H9 (cell line): ENCODE measurements at regions not wholly inside any gene's neighbourhood (a gene's known extent, or its start where the extent isn't known, plus 50 kb on each side); places are given as distances from the start of the nearest gene placed in this dataset.

Experiments used
- DNase-seq: peaks from one replicate; pipeline ENCODE4 v3.0.0-alpha.2; 2017
- H2AFZ ChIP-seq: one replicate; pipeline ENCODE4 v1.6.1; 2013; ENCODE audit warnings: mild to moderate bottlenecking, low read length, control low read depth, moderate library complexity
- H2AK5ac ChIP-seq: 2 replicates; pipeline ENCODE4 v1.6.1; 2013; ENCODE audit warnings: low read length, control low read depth, mixed read lengths; ENCODE audit not compliant: insufficient read length
- H2BK120ac ChIP-seq: one replicate; pipeline ENCODE4 v1.6.1; 2013; ENCODE audit warnings: low read depth, mild to moderate bottlenecking, low read length, control low read depth, inconsistent platforms; ENCODE audit not compliant: poor library complexity, severe bottlenecking
- H2BK12ac ChIP-seq: 2 replicates; pipeline ENCODE4 v1.6.1; 2013; ENCODE audit warnings: low read length, control low read depth, mixed read lengths, low read depth; ENCODE audit not compliant: insufficient read length
- H2BK15ac ChIP-seq: 2 replicates; pipeline ENCODE4 v1.6.1; 2013; ENCODE audit warnings: low read depth, low read length, control low read depth
- H2BK20ac ChIP-seq: one replicate; pipeline ENCODE4 v1.6.1; 2013; ENCODE audit warnings: low read depth, mild to moderate bottlenecking, low read length, control low read depth, inconsistent platforms; ENCODE audit not compliant: poor library complexity, severe bottlenecking
- H2BK5ac ChIP-seq: 2 replicates; pipeline ENCODE4 v1.6.1; 2013; ENCODE audit warnings: low read length, control low read depth, mixed read lengths; ENCODE audit not compliant: insufficient read length
- H3K14ac ChIP-seq: 2 replicates; pipeline ENCODE4 v1.6.1; 2013; ENCODE audit warnings: low read length, control low read depth; ENCODE audit not compliant: insufficient read depth
- H3K18ac ChIP-seq: 2 replicates; pipeline ENCODE4 v1.6.1; 2013; ENCODE audit warnings: low read depth, mild to moderate bottlenecking, mixed read lengths, low read length, control low read depth; ENCODE audit not compliant: insufficient read length
- H3K23ac ChIP-seq: 2 replicates; pipeline ENCODE4 v1.6.1; 2013; ENCODE audit warnings: low read length, control low read depth, mixed read lengths, low read depth; ENCODE audit not compliant: insufficient read length
- H3K23me2 ChIP-seq: 2 replicates; pipeline ENCODE4 v1.6.1; 2013; ENCODE audit warnings: low read depth, mild to moderate bottlenecking, mixed read lengths, low read length, control low read depth; ENCODE audit not compliant: insufficient read length, poor library complexity, severe bottlenecking
- H3K27ac ChIP-seq: 2 replicates; pipeline ENCODE4 v1.5.1; 2013; ENCODE audit warnings: low read length, control low read depth, mixed read lengths, low read depth; ENCODE audit not compliant: insufficient read length
- H3K27me3 ChIP-seq: 2 replicates; pipeline ENCODE4 v1.6.1; 2013; ENCODE audit warnings: low read length, control low read depth, inconsistent platforms; ENCODE audit not compliant: insufficient read depth
- H3K4ac ChIP-seq: 2 replicates; pipeline ENCODE4 v1.6.1; 2013; ENCODE audit warnings: low read depth, mild to moderate bottlenecking, control low read depth, inconsistent platforms, low read length, moderate library complexity
- H3K4me1 ChIP-seq: 2 replicates; pipeline ENCODE4 v1.6.1; 2013; ENCODE audit warnings: low read length, control low read depth, inconsistent platforms; ENCODE audit not compliant: insufficient read depth
- H3K4me2 ChIP-seq: 2 replicates; pipeline ENCODE4 v1.6.1; 2013; ENCODE audit warnings: low read length, control low read depth, mixed read lengths; ENCODE audit not compliant: insufficient read length, insufficient read depth
- H3K56ac ChIP-seq: 2 replicates; pipeline ENCODE4 v1.6.1; 2013; ENCODE audit warnings: low read depth, mild to moderate bottlenecking, mixed read lengths, low read length, control low read depth; ENCODE audit not compliant: insufficient read length
- H3K79me1 ChIP-seq: 2 replicates; pipeline ENCODE4 v1.6.1; 2013; ENCODE audit warnings: low read depth, mild to moderate bottlenecking, moderate library complexity, low read length, control low read depth, inconsistent platforms; ENCODE audit not compliant: insufficient read depth, poor library complexity, severe bottlenecking
- H3K79me2 ChIP-seq: 2 replicates; pipeline ENCODE4 v1.6.1; 2013; ENCODE audit warnings: low read length, control low read depth, inconsistent platforms; ENCODE audit not compliant: insufficient read depth
- H3K9ac ChIP-seq: 2 replicates; pipeline ENCODE4 v1.6.1; 2013; ENCODE audit warnings: low read length, control low read depth, mixed read lengths; ENCODE audit not compliant: insufficient read length; ENCODE audit errors: extremely low read depth
- H3K9me3 ChIP-seq: one replicate; pipeline ENCODE4 v1.6.1; 2013; ENCODE audit warnings: low read depth, low read length, inconsistent platforms; ENCODE audit not compliant: control insufficient read depth
- H3T11ph ChIP-seq: one replicate; pipeline ENCODE4 v1.6.1; 2013; ENCODE audit warnings: mild to moderate bottlenecking, low read length, control low read depth, inconsistent platforms
- H4K20me1 ChIP-seq: one replicate; pipeline ENCODE4 v1.6.1; 2013; ENCODE audit not compliant: control insufficient read depth, insufficient read length, insufficient read depth
- H4K5ac ChIP-seq: 2 replicates; pipeline ENCODE4 v1.6.1; 2013; ENCODE audit warnings: low read depth, mild to moderate bottlenecking, mixed read lengths, low read length, control low read depth; ENCODE audit not compliant: insufficient read length
- H4K8ac ChIP-seq: replicated peaks from 2 replicates; pipeline ENCODE4 v1.6.1; 2013; ENCODE audit warnings: low read length, control low read depth, mixed read lengths, low read depth; ENCODE audit not compliant: insufficient read length
- H4K91ac ChIP-seq: 2 replicates; pipeline ENCODE4 v1.6.1; 2013; ENCODE audit warnings: low read depth, mild to moderate bottlenecking, moderate library complexity, mixed read lengths, low read length, control low read depth; ENCODE audit not compliant: insufficient read length
- H3K27ac Mint-ChIP-seq, 3 experiments: 2 replicates in 2 of 3; 3 replicates in 1 of 3; pipeline ENCODE4 v1.8.0; 2020 to 2021; ENCODE audit warnings: mixed read lengths in 3 of 3, mild to moderate bottlenecking in 1 of 3, moderate library complexity in 1 of 3
- H3K27me3 Mint-ChIP-seq: 2 replicates; pipeline ENCODE4 v1.8.0; 2021; ENCODE audit warnings: low read depth, mild to moderate bottlenecking, moderate library complexity, mixed read lengths
- H3K36me3 Mint-ChIP-seq, 3 experiments: 2 replicates in 2 of 3; 3 replicates in 1 of 3; pipeline ENCODE4 v1.8.0; 2020 to 2021; ENCODE audit warnings: low read depth in 3 of 3, mixed read lengths in 3 of 3; ENCODE audit not compliant: insufficient read depth in 1 of 3
- H3K4me1 Mint-ChIP-seq, 2 experiments: 2 replicates each; pipeline ENCODE4 v1.8.0; 2020; ENCODE audit warnings: mixed read lengths in 2 of 2
- H3K4me3 Mint-ChIP-seq, 2 experiments: 2 replicates in 1 of 2; 3 replicates in 1 of 2; pipeline ENCODE4 v1.8.0; 2020 to 2021; ENCODE audit warnings: mild to moderate bottlenecking in 2 of 2, mixed read lengths in 2 of 2, moderate library complexity in 1 of 2
- H3K9me3 Mint-ChIP-seq, 2 experiments: 2 replicates in 1 of 2; 3 replicates in 1 of 2; pipeline ENCODE4 v1.8.0; 2020; ENCODE audit warnings: mild to moderate bottlenecking in 2 of 2, mixed read lengths in 2 of 2, moderate library complexity in 1 of 2
- WGBS: extraction: QIAGEN DNeasy Blood & Tissue Kit; methylation state at CpG from one replicate; pipeline ENCODE4 v1.1.7; 2013; ENCODE audit warnings: missing lambda C conversion rate, low lambda C conversion rate, mixed read lengths; ENCODE audit not compliant: insufficient read length; ENCODE audit errors: extremely low coverage; 5-methylcytosine and 5-hydroxymethylcytosine counted together
- TF ChIP-seq, protein P1 (sequence below): fragments of 200-600 bp; sonication (generic); conservative IDR thresholded peaks from 3 replicates; pipeline ENCODE4 v1.8.0; 2021; ENCODE audit warnings: antibody characterized with exemption, mild to moderate bottlenecking

DNA sequence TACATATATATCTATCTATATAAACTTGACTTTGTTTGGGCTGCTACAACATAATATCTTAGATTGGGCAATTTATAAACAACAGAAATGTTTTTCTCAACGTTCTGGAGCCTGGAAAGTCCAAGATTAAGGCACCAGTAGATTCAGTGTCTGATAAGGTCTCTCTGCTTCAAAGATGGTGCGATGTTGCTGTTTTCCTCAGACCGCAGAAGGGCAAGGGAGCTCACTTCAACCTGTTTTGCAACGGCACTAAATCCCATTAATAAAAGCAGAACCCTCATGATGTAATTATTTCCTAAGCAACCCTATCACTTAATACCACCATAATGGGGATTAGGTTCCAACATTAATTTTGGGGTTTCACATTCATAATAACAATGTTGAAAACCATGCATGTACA is 1134.8 kb downstream of the NSUN3 start:
- TF ChIP-seq, protein P1, sequence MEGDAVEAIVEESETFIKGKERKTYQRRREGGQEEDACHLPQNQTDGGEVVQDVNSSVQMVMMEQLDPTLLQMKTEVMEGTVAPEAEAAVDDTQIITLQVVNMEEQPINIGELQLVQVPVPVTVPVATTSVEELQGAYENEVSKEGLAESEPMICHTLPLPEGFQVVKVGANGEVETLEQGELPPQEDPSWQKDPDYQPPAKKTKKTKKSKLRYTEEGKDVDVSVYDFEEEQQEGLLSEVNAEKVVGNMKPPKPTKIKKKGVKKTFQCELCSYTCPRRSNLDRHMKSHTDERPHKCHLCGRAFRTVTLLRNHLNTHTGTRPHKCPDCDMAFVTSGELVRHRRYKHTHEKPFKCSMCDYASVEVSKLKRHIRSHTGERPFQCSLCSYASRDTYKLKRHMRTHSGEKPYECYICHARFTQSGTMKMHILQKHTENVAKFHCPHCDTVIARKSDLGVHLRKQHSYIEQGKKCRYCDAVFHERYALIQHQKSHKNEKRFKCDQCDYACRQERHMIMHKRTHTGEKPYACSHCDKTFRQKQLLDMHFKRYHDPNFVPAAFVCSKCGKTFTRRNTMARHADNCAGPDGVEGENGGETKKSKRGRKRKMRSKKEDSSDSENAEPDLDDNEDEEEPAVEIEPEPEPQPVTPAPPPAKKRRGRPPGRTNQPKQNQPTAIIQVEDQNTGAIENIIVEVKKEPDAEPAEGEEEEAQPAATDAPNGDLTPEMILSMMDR: no peak
- Mint-ChIP-seq H3K9me3 (peaks cover 3 to 9% of the 10 kb centered on the region in 2 experiments; a peak in 4 of 5 replicates), H3K27me3 (no peaks in the 10 kb centered on the region), H3K4me3 (no peak overlapping the region), H3K4me1 (no peaks in the 10 kb centered on the region), H3K36me3 (peaks cover 0 to 4% (median 0%) of the 10 kb centered on the region in 3 experiments; a peak in 2 of 7 replicates), H3K27ac (no peak overlapping the region)
- Histone ChIP-seq H3K79me1 (no peaks in the 10 kb centered on the region), H2AFZ (no peak overlapping the region), H3K4ac (no peak overlapping the region), H3K23ac (no peak overlapping the region), H2BK5ac (no peak overlapping the region), H4K91ac (no peak overlapping the region), H4K8ac (no peak overlapping the region), H2AK5ac (no peak overlapping the region), H4K5ac (no peak overlapping the region), H3K18ac (no peak overlapping the region), H3K9ac (no peak overlapping the region), H3K14ac (no peak overlapping the region), H2BK20ac (no peak overlapping the region), H3K79me2 (no peaks in the 10 kb centered on the region), H3K27me3 (no peaks in the 10 kb centered on the region), H2BK12ac (no peak overlapping the region), H3K27ac (no peak overlapping the region), H3K4me1 (no peaks in the 10 kb centered on the region), H3K9me3 (no peaks in the 10 kb centered on the region), H3K56ac (no peak overlapping the region), H2BK120ac (no peak overlapping the region), H3T11ph (no peak overlapping the region), H2BK15ac (no peak overlapping the region), H3K4me2 (no peak overlapping the region), H4K20me1 (no peaks in the 10 kb centered on the region), H3K23me2 (no peaks in the 10 kb centered on the region)
- DNase-seq: no peak
- no CpG with 5 or more reads among the region's 4 CpGs for WGBS
